GM21723 (cell line): ENCODE measurements at regions not wholly inside any gene's neighbourhood (a gene's known extent, or its start where the extent isn't known, plus 50 kb on each side); places are given as distances from the start of the nearest gene placed in this dataset.

Experiments
- ATAC-seq: cut with Tn5 transposase; IDR thresholded peaks from one replicate; pipeline ENCODE4 v1.9.1; 2021; ENCODE audit warnings: mild to moderate bottlenecking, moderate library complexity; ENCODE audit not compliant: unreplicated experiment

- ATAC-seq: no peak
Observed at GRCh38 chr2:204344119-204344518, 201.2 kb upstream of the PARD3B start.

- ATAC-seq: no peak
Observed at GRCh38 chr2:204346906-204347305, 198.4 kb upstream of the PARD3B start.

- no peak for ATAC-seq
Observed at GRCh38 chr2:204353823-204354222, 191.5 kb upstream of the PARD3B start.

GRCh38 chr2:204354442-204354856, 190.8 kb upstream of the PARD3B start:
- ATAC-seq: no peak

GRCh38 chr2:204355688-204356087, 189.6 kb upstream of the PARD3B start:
- ATAC-seq: no peak

- ATAC-seq: no peak
Observed at GRCh38 chr2:204356151-204356641, 189.1 kb upstream of the PARD3B start.

- no peak for ATAC-seq
Observed at GRCh38 chr2:204357286-204357685, 188.0 kb upstream of the PARD3B start.

- ATAC-seq: no peak
Observed at GRCh38 chr2:204359076-204359475, 186.2 kb upstream of the PARD3B start.

- no peak for ATAC-seq
Observed at GRCh38 chr2:204360218-204361007, 184.9 kb upstream of the PARD3B start.

- ATAC-seq: no peak
Observed at GRCh38 chr2:204361738-204362137, 183.5 kb upstream of the PARD3B start.

- ATAC-seq: no peak
Observed at GRCh38 chr2:204362581-204362980, 182.7 kb upstream of the PARD3B start.

- ATAC-seq: no peak
Observed at GRCh38 chr2:204363513-204363912, 181.8 kb upstream of the PARD3B start.

- ATAC-seq: no peak
Observed at GRCh38 chr2:204364860-204365535, 180.3 kb upstream of the PARD3B start.

GRCh38 chr2:204365811-204366210, 179.5 kb upstream of the PARD3B start:
- no peak for ATAC-seq

GRCh38 chr2:204367466-204367865, 177.8 kb upstream of the PARD3B start:
- ATAC-seq: no peak

GRCh38 chr2:204370172-204370718, 175.0 kb upstream of the PARD3B start:
- no peak for ATAC-seq

GRCh38 chr2:204373942-204374341, 171.3 kb upstream of the PARD3B start:
- ATAC-seq: no peak

- no peak for ATAC-seq
Observed at GRCh38 chr2:204380141-204380881, 165.0 kb upstream of the PARD3B start.

- no peak for ATAC-seq
Observed at GRCh38 chr2:204386668-204387067, 158.6 kb upstream of the PARD3B start.

- no peak for ATAC-seq
Observed at GRCh38 chr2:204389120-204389519, 156.2 kb upstream of the PARD3B start.

GRCh38 chr2:204389856-204390255, 155.4 kb upstream of the PARD3B start:
- no peak for ATAC-seq
